Tibial artery (tissue), 4 donors: ENCODE measurements at regions not wholly inside any gene's neighbourhood (a gene's known extent, or its start where the extent isn't known, plus 50 kb on each side); places are given as distances from the start of the nearest gene placed in this dataset.

ENCODE experiments used
- DNase-seq, 2 donors: peaks; one replicate each; pipeline ENCODE4 v3.0.0-alpha.2; 2019
- H3K27ac ChIP-seq, 2 donors: fragments of 200-600 bp; sonication (generic) in 1 of 2; 1 replicate in 1 of 2; 2 replicates in 1 of 2; pipeline ENCODE4 v1.5.1; 2018 to 2019; ENCODE audit warnings: mild to moderate bottlenecking in 1 of 2
- H3K27me3 ChIP-seq, 2 donors: fragments of 200-600 bp; sonication (generic) in 1 of 2; one replicate each; pipeline versions ENCODE4 v1.5.1 to v1.6.0; 2016 to 2019
- H3K36me3 ChIP-seq, 3 donors: fragments of 200-600 bp; sonication (generic) in 2 of 3; one replicate each; pipeline ENCODE4 v1.5.1; 2016 to 2019; ENCODE audit warnings: mild to moderate bottlenecking in 2 of 3
- H3K4me1 ChIP-seq, 4 donors: fragments of 200-600 bp; sonication (generic) in 2 of 4; 1 replicate in 3 of 4; 2 replicates in 1 of 4; pipeline ENCODE4 v1.5.1; 2016 to 2019
- H3K4me3 ChIP-seq, 2 donors: fragments of 200-600 bp; sonication (generic) in 1 of 2; 1 replicate in 1 of 2; 2 replicates in 1 of 2; pipeline ENCODE4 v1.5.1; 2018 to 2019; ENCODE audit warnings: mild to moderate bottlenecking in 2 of 2
- H3K9me3 ChIP-seq, 3 donors: fragments of 200-600 bp; sonication (generic) in 1 of 3; one replicate each; pipeline ENCODE4 v1.5.1; 2016 to 2019
- CTCF ChIP-seq, 2 experiments: fragments of 200-600 bp in 1 of 2; fragments of 450-650 bp in 1 of 2; IDR thresholded peaks; one replicate each; pipeline ENCODE4 v1.5.1; 2017 to 2019; ENCODE audit warnings: antibody characterized with exemption in 2 of 2, mild to moderate bottlenecking in 1 of 2, moderate library complexity in 1 of 2
- intact Hi-C: fragments of 100-400 bp; cut with DNase I; formaldehyde crosslinking; loops from one replicate; pipeline ENCODE4 v1.15.0; 2023; ENCODE audit warnings: low total_unique reads

GRCh38 chr10:44773565-44773964, 137.6 kb upstream of the TMEM72 start:
- Histone ChIP-seq H3K27ac (no peak overlapping the region), H3K36me3 (no peaks in the 10 kb centered on the region), H3K27me3 (no peaks in the 10 kb centered on the region), H3K4me3 (no peak overlapping the region), H3K9me3 (no peaks in the 10 kb centered on the region), H3K4me1 (peaks cover 0 to 2% (median 0%) of the 10 kb centered on the region in 4 donors)
- no peak for TF ChIP-seq CTCF (IDR thresholded peaks at IDR 0.05)
- intact Hi-C loops = no loop called here
- no peak for DNase-seq

GRCh38 chr10:44774676-44775401, 136.3 kb upstream of the TMEM72 start:
- TF ChIP-seq CTCF (IDR thresholded peaks at IDR 0.05) = no peak
- H3K9me3 ChIP-seq = no peaks in the 10 kb centered on the region
- intact Hi-C loops = no loop called here
- H3K27ac ChIP-seq = no peak overlapping the region
- H3K4me3 ChIP-seq = no peak overlapping the region
- no peak for DNase-seq
- peaks cover 0 to 2% (median 0%) of the 10 kb centered on the region in 4 donors for H3K4me1 ChIP-seq
- H3K27me3 ChIP-seq = no peaks in the 10 kb centered on the region
- H3K36me3 ChIP-seq = no peaks in the 10 kb centered on the region

DNA sequence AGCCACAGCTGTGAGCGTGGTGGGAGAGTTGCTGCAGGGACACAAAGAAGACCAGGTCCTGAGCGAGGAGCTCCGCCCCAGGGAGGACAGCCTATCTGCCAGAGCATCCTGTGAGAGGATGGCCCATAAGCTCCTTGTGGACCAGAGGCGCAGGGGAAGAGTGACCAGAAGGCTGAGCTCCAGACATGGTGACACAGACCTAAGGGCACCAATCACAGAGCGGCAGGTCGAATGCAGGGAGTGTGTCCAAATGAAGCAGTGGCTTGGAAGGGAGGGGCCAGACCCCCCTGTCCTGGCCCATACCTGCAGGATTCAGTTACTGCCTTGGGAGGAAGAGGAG, 135.8 kb upstream of the TMEM72 start:
- TF ChIP-seq CTCF (IDR thresholded peaks at IDR 0.05) = no peak
- Histone ChIP-seq H3K27ac (no peak overlapping the region), H3K27me3 (no peaks in the 10 kb centered on the region), H3K9me3 (no peaks in the 10 kb centered on the region), H3K36me3 (no peaks in the 10 kb centered on the region), H3K4me1 (peaks cover 0 to 2% (median 0%) of the 10 kb centered on the region in 4 donors), H3K4me3 (no peak overlapping the region)
- no peak for DNase-seq
- intact Hi-C loops = no loop called here

- no peak for TF ChIP-seq CTCF (IDR thresholded peaks at IDR 0.05)
- intact Hi-C loops = no loop called here
- Histone ChIP-seq H3K4me1 (peaks cover 0 to 2% (median 0%) of the 10 kb centered on the region in 4 donors), H3K27ac (no peak overlapping the region), H3K27me3 (no peaks in the 10 kb centered on the region), H3K4me3 (no peak overlapping the region), H3K9me3 (no peaks in the 10 kb centered on the region), H3K36me3 (no peaks in the 10 kb centered on the region)
- DNase-seq = no peak
Measured at GRCh38 chr10:44776181-44776580, 135.0 kb upstream of the TMEM72 start.

DNA sequence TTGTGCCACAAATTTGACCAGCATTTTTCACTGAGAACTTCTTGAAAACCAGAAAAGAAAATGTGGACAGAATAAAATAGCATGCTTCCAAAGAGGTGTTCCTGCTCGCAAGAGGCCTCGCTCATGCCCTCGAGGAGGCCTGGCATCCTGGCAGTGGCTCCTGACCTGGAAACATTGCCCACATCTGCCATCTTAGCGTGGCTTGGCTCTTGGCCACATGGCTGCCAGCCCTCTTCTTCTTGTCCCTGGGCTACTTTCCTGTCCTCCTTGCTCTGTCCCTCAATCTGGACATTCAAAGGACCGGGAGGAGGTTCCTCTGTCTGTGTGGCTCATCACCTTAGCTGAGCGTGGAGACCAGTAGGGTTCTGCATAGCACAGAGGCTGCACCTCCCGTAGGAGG, 131.6 kb upstream of the TMEM72 start:
- Histone ChIP-seq H3K36me3 (no peaks in the 10 kb centered on the region), H3K4me3 (no peak overlapping the region), H3K27me3 (no peaks in the 10 kb centered on the region), H3K27ac (no peak overlapping the region), H3K4me1 (peaks cover 0 to 2% (median 0%) of the 10 kb centered on the region in 4 donors), H3K9me3 (no peaks in the 10 kb centered on the region)
- no peak for DNase-seq
- intact Hi-C loops = no loop called here
- no peak for TF ChIP-seq CTCF (IDR thresholded peaks at IDR 0.05)

- H3K4me3 ChIP-seq = no peak overlapping the region
- no peaks in the 10 kb centered on the region for H3K9me3 ChIP-seq
- H3K36me3 ChIP-seq = no peaks in the 10 kb centered on the region
- DNase-seq = no peak
- H3K27me3 ChIP-seq = no peaks in the 10 kb centered on the region
- intact Hi-C loops = no loop called here
- no peak overlapping the region for H3K27ac ChIP-seq
- no peaks in the 10 kb centered on the region for H3K4me1 ChIP-seq
- TF ChIP-seq CTCF (IDR thresholded peaks at IDR 0.05) = no peak
Measured at GRCh38 chr10:44780426-44780825, 130.7 kb upstream of the TMEM72 start.
